ENCODE measurements at regions not wholly inside any gene's neighbourhood (a gene's known extent, or its start where the extent isn't known, plus 50 kb on each side); places are given as distances from the start of the nearest gene placed in this dataset.

- Histone ChIP-seq H4K20me1 (ENCODE audit: insufficient read depth) (no peaks in the 10 kb centered on the region), H3K27me3 (ENCODE audit: insufficient read depth) (no peaks in the 10 kb centered on the region), H3F3A (replicated peaks; ENCODE audit: insufficient read depth) (no peaks in the 10 kb centered on the region), H3K4me3 (ENCODE audit: low read depth in 2 of 2, low read length in 1 of 2) (no peak overlapping the region), H3K9me3 (no peaks in the 10 kb centered on the region), H3K4me1 (ENCODE audit: control insufficient read depth in 1 of 2, insufficient read depth in 2 of 2, low read depth in 1 of 2, low read length in 1 of 2) (no peaks in the 10 kb centered on the region), H3K27ac (ENCODE audit: low read depth in 2 of 2, low read length in 1 of 2) (no peak overlapping the region), H3K4me2 (no peak overlapping the region), H3K9me2 (no peaks in the 10 kb centered on the region), H2AFZ (ENCODE audit: low read depth) (no peak overlapping the region), H3K9ac (no peak overlapping the region), H3K79me2 (ENCODE audit: insufficient read depth) (no peaks in the 10 kb centered on the region), H3K36me3 (replicated peaks in 1 of 2; ENCODE audit: control insufficient read depth in 1 of 2, insufficient read depth in 2 of 2, low read length in 1 of 2) (no peaks in the 10 kb centered on the region)
- POLR2A ChIA-PET: no interaction called here
- no peak for DNase-seq
- TF ChIP-seq IRF3 (IDR thresholded peaks at IDR 0.05; ENCODE audit: low read depth, low read length): no peak
- TF ChIP-seq FOXM1 (IDR thresholded peaks at IDR 0.05; ENCODE audit: low read depth): no peak
- CTCF ChIA-PET: no interaction called here
- WGBS (ENCODE audit: low lambda C conversion rate): 7% methylated on average over 3 of the region's 3 CpGs
Observed at GRCh38 chr4:103948244-103949018, 228.6 kb upstream of the TACR3 start.

GRCh38 chr4:103947617-103948016 lies 227.8 kb upstream of the TACR3 start:
- no peaks in the 10 kb centered on the region for H3K9me2 ChIP-seq
- no peaks in the 10 kb centered on the region for H3F3A ChIP-seq (replicated peaks; ENCODE audit: insufficient read depth)
- H3K27me3 ChIP-seq (ENCODE audit: insufficient read depth): no peaks in the 10 kb centered on the region
- CTCF ChIA-PET: no interaction called here
- H4K20me1 ChIP-seq (ENCODE audit: insufficient read depth): no peaks in the 10 kb centered on the region
- H3K36me3 ChIP-seq (replicated peaks in 1 of 2; ENCODE audit: control insufficient read depth in 1 of 2, insufficient read depth in 2 of 2, low read length in 1 of 2): no peaks in the 10 kb centered on the region
- POLR2A ChIA-PET: no interaction called here
- 82% methylated on average over 1 of the region's 1 CpG for WGBS (ENCODE audit: low lambda C conversion rate)
- no peak overlapping the region for H3K9ac ChIP-seq
- no peak overlapping the region for H3K4me3 ChIP-seq (ENCODE audit: low read depth in 2 of 2, low read length in 1 of 2)
- no peaks in the 10 kb centered on the region for H3K79me2 ChIP-seq (ENCODE audit: insufficient read depth)
- no peaks in the 10 kb centered on the region for H3K9me3 ChIP-seq
- no peak for DNase-seq
- H3K4me1 ChIP-seq (ENCODE audit: control insufficient read depth in 1 of 2, insufficient read depth in 2 of 2, low read depth in 1 of 2, low read length in 1 of 2): no peaks in the 10 kb centered on the region
- TF ChIP-seq FOSL2 (IDR thresholded peaks at IDR 0.05; ENCODE audit: borderline replicate concordance, low read depth) (no peak), SMC3 (IDR thresholded peaks at IDR 0.05; ENCODE audit: low read depth, low read length) (no peak), TEAD4 (IDR thresholded peaks at IDR 0.05; ENCODE audit: borderline replicate concordance, insufficient read depth) (no peak), GABPA (IDR thresholded peaks at IDR 0.05; ENCODE audit: low read depth) (no peak), TCF12 (IDR thresholded peaks at IDR 0.05) (no peak), RFX5 (IDR thresholded peaks at IDR 0.05; ENCODE audit: low read length) (no peak), GATA2 (CRISPR knock-in tag; IDR thresholded peaks at IDR 0.05) (no peak), TAF1 (IDR thresholded peaks at IDR 0.05; ENCODE audit: borderline replicate concordance, low read depth, low read length) (no peak), MXI1 (IDR thresholded peaks at IDR 0.05; ENCODE audit: low read depth, low read length) (no peak), EP300 (IDR thresholded peaks at IDR 0.05; ENCODE audit: borderline replicate concordance in 1 of 2, low read depth in 1 of 2, low read length in 1 of 2) (no peak), NRF1 (IDR thresholded peaks at IDR 0.05; ENCODE audit: low read depth, low read length) (no peak), REST (IDR thresholded peaks at IDR 0.05; ENCODE audit: low read depth, low read length) (no peak), SIN3A (IDR thresholded peaks at IDR 0.05; ENCODE audit: borderline replicate concordance, low read depth, low read length) (no peak), YY1 (IDR thresholded peaks at IDR 0.05; ENCODE audit: low read depth) (no peak), ZBTB33 (IDR thresholded peaks at IDR 0.05; ENCODE audit: borderline replicate concordance, low read depth) (no peak), CHD2 (IDR thresholded peaks at IDR 0.05; ENCODE audit: low read length, partially characterized antibody) (no peak), FOXM1 (IDR thresholded peaks at IDR 0.05; ENCODE audit: low read depth) (no peak), RXRA (IDR thresholded peaks at IDR 0.05; ENCODE audit: borderline replicate concordance, low read depth) (no peak)
- no peak overlapping the region for H3K4me2 ChIP-seq
- no peak overlapping the region for H3K27ac ChIP-seq (ENCODE audit: low read depth in 2 of 2, low read length in 1 of 2)
- no peak overlapping the region for H2AFZ ChIP-seq (ENCODE audit: low read depth)

All from SK-N-SH (cell line).